DND-41 (cell line): ENCODE measurements at regions not wholly inside any gene's neighbourhood (a gene's known extent, or its start where the extent isn't known, plus 50 kb on each side); places are given as distances from the start of the nearest gene placed in this dataset.

Source experiments
- ATAC-seq: fragments of 200-7000 bp; cut with Tn5 transposase; 3 replicates; pipeline ENCODE4 v1.9.1; 2021; ENCODE audit warnings: low read depth; ENCODE audit not compliant: insufficient read depth
- DNase-seq: peaks from one replicate; pipeline ENCODE4 v3.0.0-alpha.2; 2020
- H2AFZ ChIP-seq: 2 replicates; pipeline ENCODE4 v1.6.0; 2012; ENCODE audit warnings: low read depth, low read length
- H3K27ac ChIP-seq: 2 replicates; pipeline ENCODE4 v1.5.1; 2012; ENCODE audit warnings: low read length, inconsistent platforms
- H3K27me3 ChIP-seq: fragments of 200-600 bp; sonication (generic); 2 replicates; pipeline ENCODE4 v1.6.0; 2012; ENCODE audit warnings: low read length, mild to moderate bottlenecking, inconsistent platforms; ENCODE audit not compliant: insufficient read depth, poor library complexity
- H3K36me3 ChIP-seq: 2 replicates; pipeline ENCODE4 v1.5.1; 2012; ENCODE audit warnings: low read length, inconsistent platforms; ENCODE audit not compliant: insufficient read depth
- H3K4me1 ChIP-seq: 2 replicates; pipeline ENCODE4 v1.5.1; 2012; ENCODE audit warnings: mild to moderate bottlenecking, low read length; ENCODE audit not compliant: insufficient read depth
- H3K4me2 ChIP-seq: 2 replicates; pipeline ENCODE4 v1.6.0; 2012; ENCODE audit warnings: mild to moderate bottlenecking, moderate library complexity, low read length, inconsistent platforms; ENCODE audit not compliant: insufficient read depth
- H3K4me3 ChIP-seq, 2 experiments: fragments of 200-600 bp in 1 of 2; shearing (Covaris generic) in 1 of 2; 2 replicates each; pipeline ENCODE4 v1.5.1; 2012 to 2016; ENCODE audit warnings: inconsistent platforms in 2 of 2, low read length in 2 of 2, mild to moderate bottlenecking in 2 of 2, low read depth in 1 of 2, moderate library complexity in 1 of 2
- H3K79me2 ChIP-seq: 2 replicates; pipeline ENCODE4 v1.6.0; 2012; ENCODE audit warnings: low read length, inconsistent platforms; ENCODE audit not compliant: insufficient read depth
- H3K9ac ChIP-seq: 2 replicates; pipeline ENCODE4 v1.6.0; 2012; ENCODE audit warnings: low read depth, mild to moderate bottlenecking, inconsistent platforms, low read length, moderate library complexity
- H3K9me3 ChIP-seq: 2 replicates; pipeline ENCODE4 v1.5.1; 2012; ENCODE audit warnings: low read length, moderate library complexity, mild to moderate bottlenecking, inconsistent platforms; ENCODE audit not compliant: insufficient read depth, severe bottlenecking
- H4K20me1 ChIP-seq: 2 replicates; pipeline ENCODE4 v1.6.0; 2012; ENCODE audit warnings: low read length; ENCODE audit not compliant: insufficient read depth
- CTCF ChIP-seq: IDR thresholded peaks from 2 replicates; pipeline ENCODE4 v1.5.1; 2012; ENCODE audit warnings: borderline replicate concordance, low read length, moderate library complexity, mild to moderate bottlenecking; ENCODE audit not compliant: poor library complexity, severe bottlenecking; ENCODE audit errors: extremely low read depth
- EZH2 ChIP-seq: IDR thresholded peaks from 3 replicates; pipeline ENCODE4 v1.6.1; 2012; ENCODE audit warnings: borderline replicate concordance, low read depth, mild to moderate bottlenecking, moderate library complexity, low read length, inconsistent platforms; ENCODE audit not compliant: severe bottlenecking

- no peaks in the 10 kb centered on the region for H3K9me3 ChIP-seq
- H2AFZ ChIP-seq = no peak overlapping the region
- no peak overlapping the region for H3K9ac ChIP-seq
- H3K36me3 ChIP-seq = no peaks in the 10 kb centered on the region
- ATAC-seq = peak; percentile 72
- H3K4me1 ChIP-seq = peaks cover 3% of the 10 kb centered on the region; the same call in 1 of the 2 replicates
- H3K27me3 ChIP-seq = peaks cover 20% of the 10 kb centered on the region
- no peak overlapping the region for H3K27ac ChIP-seq
- peak; percentile 5 for DNase-seq
- no peak overlapping the region for H3K4me3 ChIP-seq
- TF ChIP-seq CTCF (no peak), EZH2 (no peak)
- no peaks in the 10 kb centered on the region for H4K20me1 ChIP-seq
- no peaks in the 10 kb centered on the region for H3K79me2 ChIP-seq
- no peak overlapping the region for H3K4me2 ChIP-seq
These were observed 248.8 kb upstream of the ATP11B start for GRCh38 chr3:182544542-182544941.

DNA sequence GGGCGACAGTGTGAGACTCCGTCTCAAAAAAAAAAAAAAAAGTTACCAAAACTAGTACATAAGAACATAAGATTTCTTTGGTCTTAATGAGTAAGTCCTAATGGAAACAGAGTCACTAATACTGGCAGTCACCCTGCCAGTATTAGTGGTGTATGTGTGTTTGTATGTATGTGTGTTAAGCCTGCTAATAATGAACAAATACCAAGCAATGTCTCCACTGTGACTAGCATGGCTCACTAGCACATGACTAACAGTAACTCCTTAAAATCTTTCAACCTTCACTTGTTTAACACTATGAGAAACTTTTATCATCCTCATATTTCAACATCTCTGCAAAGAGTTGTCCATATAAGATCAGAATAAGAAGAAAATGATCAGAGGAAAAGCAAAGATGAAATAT, 231.0 kb upstream of the ATP11B start:
- TF ChIP-seq EZH2 = no peak
- TF ChIP-seq CTCF = no peak
- no peak for ATAC-seq
- no peak for DNase-seq

GRCh38 chr3:182565916-182566796, 227.1 kb upstream of the ATP11B start:
- H3K4me2 ChIP-seq = no peak overlapping the region
- ATAC-seq = no peak
- no peaks in the 10 kb centered on the region for H3K79me2 ChIP-seq
- no peaks in the 10 kb centered on the region for H3K4me1 ChIP-seq
- TF ChIP-seq EZH2 (no peak), CTCF (no peak)
- no peak overlapping the region for H2AFZ ChIP-seq
- H4K20me1 ChIP-seq = no peaks in the 10 kb centered on the region
- no peaks in the 10 kb centered on the region for H3K9me3 ChIP-seq
- H3K27me3 ChIP-seq = peaks cover 14% of the 10 kb centered on the region
- no peaks in the 10 kb centered on the region for H3K36me3 ChIP-seq
- H3K27ac ChIP-seq = no peak overlapping the region
- H3K4me3 ChIP-seq = no peak overlapping the region
- no peak overlapping the region for H3K9ac ChIP-seq
- DNase-seq = no peak

More for the DNA sequence above, 231.0 kb upstream of the ATP11B start:
- no peak overlapping the region for H2AFZ ChIP-seq
- H3K79me2 ChIP-seq = no peaks in the 10 kb centered on the region
- H3K36me3 ChIP-seq = no peaks in the 10 kb centered on the region
- H3K27me3 ChIP-seq = peaks cover 14% of the 10 kb centered on the region
- H3K9me3 ChIP-seq = peaks cover 2% of the 10 kb centered on the region
- H3K4me2 ChIP-seq = no peak overlapping the region
- H3K4me1 ChIP-seq = no peaks in the 10 kb centered on the region
- no peak overlapping the region for H3K4me3 ChIP-seq
- H4K20me1 ChIP-seq = no peaks in the 10 kb centered on the region
- no peak overlapping the region for H3K9ac ChIP-seq
- no peak overlapping the region for H3K27ac ChIP-seq
